ENCODE measurements at regions not wholly inside any gene's neighbourhood (a gene's known extent, or its start where the extent isn't known, plus 50 kb on each side); places are given as distances from the start of the nearest gene placed in this dataset.
"Not testable (repeated sequence)": the region's sequence is repeated elsewhere in the genome, so short reads cannot be mapped to it uniquely, and the experiment has no call there.

DNA sequence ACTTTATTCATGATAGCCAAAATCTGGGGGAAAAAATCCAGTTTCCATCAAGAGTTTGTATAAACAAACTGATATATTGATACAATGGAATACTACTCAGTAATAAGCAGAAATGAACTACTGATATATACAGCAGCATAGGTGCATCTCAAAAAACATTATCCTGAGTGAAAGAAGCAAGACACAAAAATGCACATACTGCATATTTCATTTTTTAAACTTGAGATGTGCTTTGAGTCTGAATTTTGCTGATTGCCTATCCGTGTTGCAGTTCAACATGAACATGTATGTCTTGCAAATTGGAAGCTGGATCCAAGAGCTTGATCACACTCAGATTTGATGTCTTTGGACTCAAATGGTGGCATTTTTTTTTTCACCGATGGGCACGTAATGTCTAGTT lies 132.4 kb downstream of the TSEN15 start:
- no peak for DNase-seq

DNA sequence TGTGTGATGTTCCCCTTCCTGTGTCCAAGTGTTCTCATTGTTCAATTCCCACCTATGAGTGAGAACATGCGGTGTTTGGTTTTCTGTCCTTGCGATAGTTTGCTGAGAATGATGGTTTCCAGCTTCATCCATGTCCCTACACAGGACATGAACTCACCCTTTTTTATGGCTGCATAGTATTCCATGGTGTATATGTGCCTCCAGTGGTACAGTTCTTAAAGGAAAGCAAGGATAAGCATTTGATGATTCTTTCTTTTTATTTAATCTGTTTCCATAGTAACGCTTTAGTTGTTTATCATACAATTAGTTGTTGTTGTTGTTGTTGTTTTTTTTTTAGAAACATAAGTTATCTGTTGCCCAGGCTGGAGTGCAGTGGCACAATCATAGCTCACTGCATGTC lies 133.1 kb downstream of the TSEN15 start:
- not testable (repeated sequence) for DNase-seq

DNA sequence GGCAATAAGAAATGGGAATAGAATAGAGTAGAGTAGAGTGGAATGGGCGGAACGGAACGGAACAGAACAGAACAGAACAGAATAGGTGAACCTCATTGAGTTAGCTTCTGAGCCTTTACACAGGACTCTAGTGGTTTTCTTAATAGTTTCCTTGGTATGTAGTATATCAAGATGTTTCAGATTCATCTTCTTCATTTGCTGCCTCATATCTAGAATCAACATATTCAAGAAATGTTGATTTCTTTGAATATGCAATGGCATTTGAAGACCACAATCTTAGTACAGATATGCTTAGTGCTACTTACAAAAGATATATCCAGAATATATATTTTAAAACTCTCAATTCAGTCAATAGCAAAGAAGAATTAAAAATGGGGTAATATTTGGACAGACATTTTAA lies 133.8 kb downstream of the TSEN15 start:
- DNase-seq = no peak

DNA sequence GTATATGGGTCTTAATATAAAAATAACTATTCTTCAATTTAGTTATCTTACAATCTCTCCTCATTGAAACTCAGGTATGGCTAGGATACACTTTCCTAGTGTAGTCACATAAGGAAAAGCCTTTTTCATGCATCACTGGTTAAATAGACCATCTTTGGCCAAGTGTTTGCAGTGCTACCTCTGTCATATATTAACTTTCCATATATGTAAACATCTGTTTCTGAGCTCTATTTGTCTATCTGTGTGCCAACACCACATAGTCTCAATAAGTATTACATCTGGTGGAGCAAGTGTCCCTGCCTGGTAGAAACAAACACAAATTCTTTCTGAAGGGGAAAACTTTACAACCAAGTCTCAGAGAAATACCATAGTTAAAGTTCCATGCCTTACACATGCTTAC lies 134.6 kb downstream of the TSEN15 start:
- DNase-seq = no peak

DNA sequence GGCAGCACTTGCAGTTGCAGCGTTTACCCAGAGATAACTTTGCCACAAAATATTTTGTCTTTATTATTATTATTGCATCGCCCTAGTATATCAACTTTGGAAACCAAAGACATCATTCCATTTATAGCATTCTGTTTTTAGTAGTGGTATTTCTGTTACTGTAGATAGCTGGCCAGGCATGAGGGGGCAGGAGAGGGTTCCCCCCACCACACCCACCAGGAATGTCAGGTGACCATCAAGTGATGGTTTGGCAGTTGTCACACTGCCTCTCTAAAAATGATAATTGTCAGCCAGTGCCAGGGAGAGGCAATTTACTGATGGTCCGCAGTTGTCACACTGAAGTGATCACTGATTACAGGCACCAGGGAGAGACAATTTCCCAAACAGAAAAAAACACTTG lies 135.6 kb downstream of the TSEN15 start:
- no peak for DNase-seq

DNA sequence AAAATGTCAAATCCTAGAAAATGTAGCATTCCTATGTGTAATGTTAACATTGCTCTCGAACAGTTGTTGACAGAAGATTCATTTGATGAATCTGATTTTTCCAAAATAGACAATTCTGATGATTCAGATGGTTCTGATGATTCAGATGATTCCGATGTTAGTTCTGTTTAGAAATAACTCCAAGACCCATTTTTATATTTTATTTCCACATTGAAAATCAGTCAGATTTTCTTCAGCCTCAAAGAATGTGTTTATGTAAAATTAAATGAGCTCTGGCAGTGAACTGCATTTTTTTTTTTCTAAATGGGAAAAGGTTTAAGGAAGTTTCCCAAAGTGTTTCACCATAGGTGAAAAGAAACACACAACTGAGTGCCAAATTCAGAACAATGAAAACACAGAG lies 136.5 kb downstream of the TSEN15 start:
- DNase-seq = no peak

DNA sequence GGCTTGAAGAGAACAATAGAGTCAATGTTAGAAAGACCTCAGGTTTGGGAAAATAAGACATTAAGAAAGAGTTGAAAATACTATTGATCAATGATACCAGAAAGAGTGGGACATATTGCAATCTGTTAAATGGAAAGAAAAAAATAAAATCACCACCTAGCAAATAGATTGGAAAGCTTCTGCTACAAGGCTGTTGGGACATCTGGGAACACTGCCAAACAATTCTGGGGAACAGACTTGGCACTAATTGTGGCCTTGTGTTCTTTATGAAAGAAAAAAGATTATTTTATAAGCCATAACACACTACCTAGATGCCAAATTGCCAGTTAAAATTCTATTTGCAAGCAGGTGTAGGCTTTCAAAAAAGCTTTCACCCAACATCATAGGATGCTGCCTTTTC lies 137.8 kb downstream of the TSEN15 start:
- no peak for DNase-seq

DNA sequence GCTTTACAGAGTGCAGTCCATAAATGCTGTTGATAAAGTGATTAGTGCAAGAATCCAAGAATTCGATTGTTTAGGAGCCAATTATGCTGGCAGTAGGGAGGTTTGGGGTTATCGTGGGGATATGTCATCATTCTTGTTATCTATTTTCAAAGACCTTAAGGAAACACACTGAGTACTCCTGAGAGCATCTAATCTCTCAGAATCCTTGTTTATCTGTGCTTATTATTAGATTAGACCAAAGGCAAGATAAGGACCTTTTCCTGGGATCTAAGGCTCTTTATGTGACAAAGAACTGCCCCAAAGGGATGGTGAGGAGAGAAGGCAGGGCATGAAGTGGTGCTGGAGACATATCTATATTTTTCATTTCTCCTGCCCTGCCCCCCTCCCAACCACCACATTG lies 139.1 kb downstream of the TSEN15 start:
- no peak for DNase-seq

DNA sequence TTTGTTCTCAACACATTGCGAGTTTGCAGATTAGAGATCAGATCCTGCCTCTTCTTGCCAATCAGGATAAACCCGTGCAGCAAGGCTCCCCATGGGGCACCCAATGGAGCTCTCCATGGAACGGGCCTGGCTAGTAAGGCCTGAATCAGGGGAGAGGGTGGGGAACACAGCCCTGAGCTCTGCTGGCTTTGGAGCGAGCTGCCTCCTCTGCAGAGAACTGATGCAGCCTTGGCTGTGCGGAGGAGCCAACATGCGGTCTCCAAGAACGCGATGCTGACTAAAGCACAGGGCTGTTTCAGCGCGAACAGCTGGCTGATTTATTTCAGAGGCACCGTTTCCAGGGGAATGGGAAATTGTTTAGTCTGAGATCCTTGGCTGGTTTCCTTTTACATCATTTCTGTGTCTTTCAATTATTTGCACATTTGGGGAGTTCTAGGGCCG lies 139.7 kb downstream of the TSEN15 start:
- no peak for DNase-seq

DNA sequence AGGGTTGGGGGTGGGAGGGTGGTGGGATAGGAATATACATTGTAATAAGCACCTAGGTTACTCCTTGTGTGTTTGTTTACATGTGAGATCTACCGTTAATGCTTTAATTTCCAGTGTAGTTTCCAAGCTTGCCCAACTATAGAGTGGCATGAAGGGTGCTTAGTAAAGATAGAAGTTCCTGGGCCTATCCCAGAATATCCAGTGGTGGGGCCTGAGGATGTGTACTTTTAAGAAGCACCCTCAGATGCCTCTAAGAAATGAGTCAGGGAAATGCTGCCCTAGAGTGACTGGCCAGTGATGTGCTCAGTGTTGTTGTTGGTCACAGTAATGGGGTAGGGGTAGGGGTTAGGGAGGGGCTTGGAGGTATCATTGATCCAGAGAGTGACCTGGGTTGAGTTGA lies 141.3 kb downstream of the TSEN15 start:
- DNase-seq = no peak

DNA sequence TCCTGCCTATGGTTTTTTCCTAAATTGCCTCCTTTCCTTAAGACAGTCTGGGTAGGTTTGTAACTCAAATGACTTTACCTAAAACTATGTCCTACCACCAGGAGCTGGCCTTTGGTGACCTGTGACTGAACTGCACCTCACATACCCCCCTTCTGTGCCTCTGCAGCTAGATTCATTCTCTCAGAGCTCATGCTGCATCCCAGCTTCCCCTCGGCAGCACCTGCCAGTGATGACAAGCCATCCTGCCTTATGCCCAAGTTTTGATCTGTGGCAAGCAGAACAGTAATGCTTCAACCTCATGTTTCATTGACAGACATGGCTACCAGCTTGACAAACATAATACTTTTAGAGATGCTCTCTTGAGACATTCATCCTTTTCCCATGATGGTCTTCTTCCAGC lies 141.9 kb downstream of the TSEN15 start:
- DNase-seq = no peak

DNA sequence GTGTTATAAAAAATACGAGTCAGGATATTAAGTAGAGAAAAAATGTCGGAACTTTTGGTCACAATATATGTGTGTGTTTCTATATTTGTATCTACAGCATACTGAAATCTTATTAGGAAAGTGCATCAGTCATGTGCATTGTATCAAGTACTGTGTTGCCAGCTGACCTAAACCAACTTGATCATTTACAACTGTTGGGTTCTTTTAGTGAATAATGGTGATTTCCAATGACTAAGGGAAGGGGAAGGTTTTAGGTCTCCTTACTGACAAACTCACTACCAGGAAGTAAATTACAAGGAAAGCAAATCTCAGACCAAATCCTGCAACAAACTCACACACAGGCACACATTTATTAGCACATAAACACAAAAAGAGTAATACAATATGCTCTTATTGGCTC lies 142.7 kb downstream of the TSEN15 start:
- DNase-seq = peak in 2 of 4 experiments; percentile 5 to 12

DNA sequence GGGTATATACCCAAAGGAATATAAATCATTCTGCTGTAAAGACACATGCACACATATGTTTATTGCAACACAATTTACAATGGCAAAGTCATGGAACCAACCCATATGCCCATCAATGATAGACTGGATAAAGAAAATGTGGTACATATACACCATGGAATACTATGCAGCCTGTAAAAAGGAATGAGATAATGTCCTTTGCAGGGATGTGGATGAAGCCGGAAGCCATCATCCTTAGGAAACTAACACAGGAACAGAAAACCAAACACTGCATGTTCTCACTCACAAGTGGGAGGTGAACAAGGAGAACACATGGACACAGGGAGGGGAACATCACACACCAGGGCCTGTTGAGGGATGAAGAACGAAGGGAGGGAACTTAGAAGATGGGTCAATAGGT lies 144.2 kb downstream of the TSEN15 start:
- not testable (repeated sequence) for DNase-seq

DNA sequence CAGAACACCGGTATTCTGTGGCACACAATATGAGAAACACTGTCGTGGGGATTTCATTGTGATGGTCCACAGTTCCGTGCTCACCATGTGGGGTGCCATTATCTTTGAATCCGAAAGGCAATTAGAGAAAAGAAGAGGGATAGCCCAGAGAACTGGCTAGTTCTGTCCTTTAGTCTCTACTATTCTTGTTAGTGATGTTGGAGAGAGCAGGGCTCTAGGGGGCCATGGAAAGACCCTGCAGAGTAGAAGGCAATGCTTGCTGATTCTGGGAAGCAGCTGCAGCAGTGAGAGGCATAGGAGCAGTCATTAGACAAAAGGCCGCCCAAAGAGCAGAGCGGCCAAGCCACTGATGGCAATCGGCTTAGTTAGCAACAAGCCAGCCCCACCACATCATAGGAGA lies 146.3 kb downstream of the TSEN15 start:
- DNase-seq = no peak

DNA sequence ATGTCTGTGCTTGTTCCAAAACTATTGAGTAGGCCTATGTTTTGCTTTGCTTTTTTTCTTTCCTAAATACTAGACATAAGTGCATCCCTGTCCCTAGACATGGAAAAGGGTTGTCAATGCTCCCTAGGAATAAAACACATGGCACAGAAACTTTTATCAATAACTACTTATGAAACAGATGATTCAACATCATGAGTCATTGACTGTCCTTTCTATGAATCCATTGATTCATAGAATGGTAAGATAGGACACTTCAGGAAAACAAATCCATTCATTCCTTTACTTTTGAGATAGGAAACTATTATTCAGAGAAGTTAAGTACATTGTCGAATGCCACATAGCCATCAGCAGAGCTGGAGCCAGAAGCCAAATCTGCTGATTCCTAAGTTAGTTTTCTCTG lies 147.5 kb downstream of the TSEN15 start:
- no peak for DNase-seq

DNA sequence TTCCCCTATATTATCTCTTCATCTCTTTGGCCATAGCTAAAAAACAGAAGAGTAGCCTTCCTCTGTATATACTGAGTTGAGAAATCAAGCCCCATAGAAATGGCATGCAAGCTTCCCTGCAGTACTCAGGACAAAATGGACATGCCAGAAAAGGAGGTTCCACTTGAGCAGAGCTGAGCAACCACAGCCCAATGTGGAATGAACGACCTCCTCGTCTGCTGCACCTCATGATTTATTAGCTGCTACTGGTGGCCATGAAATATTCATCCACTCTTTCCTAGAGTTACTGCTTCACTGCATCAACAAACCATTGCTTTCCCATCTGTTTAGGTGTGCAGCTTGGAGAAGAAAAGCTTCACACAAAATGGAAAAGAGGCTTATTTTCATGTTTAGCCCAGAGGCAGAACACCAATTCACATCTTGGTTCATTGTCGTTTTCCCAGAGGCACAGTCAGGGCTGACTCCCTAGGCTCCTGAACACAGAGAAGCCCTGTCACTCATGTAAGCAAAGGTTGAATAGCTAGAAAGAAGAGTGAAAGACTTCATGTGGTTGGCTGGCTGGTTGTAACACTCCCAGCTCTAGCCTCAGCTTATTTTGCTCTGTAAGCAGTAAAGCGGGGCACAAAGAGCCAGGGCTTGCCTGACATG lies 148.0 kb downstream of the TSEN15 start:
- no peak for DNase-seq

DNA sequence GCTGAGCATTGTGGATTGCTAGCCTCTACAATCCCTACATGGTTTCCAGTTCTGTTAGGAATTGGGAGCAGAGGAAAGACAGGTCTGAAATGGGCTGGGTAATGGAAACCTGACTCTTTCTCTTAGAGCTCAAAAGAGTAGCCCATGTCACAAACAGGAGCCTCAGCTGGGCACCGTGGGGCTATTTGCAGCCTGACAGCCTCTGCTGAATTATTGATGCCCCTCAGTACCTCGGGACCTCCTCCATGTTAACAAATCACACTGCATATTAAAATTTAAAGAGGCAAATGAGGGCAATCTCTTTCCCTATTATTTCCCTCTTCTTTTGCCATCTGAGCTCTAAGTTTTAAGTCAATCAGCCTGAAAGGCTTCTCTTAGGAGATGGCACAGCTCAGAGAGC lies 157.1 kb downstream of the TSEN15 start:
- DNase-seq = no peak

DNA sequence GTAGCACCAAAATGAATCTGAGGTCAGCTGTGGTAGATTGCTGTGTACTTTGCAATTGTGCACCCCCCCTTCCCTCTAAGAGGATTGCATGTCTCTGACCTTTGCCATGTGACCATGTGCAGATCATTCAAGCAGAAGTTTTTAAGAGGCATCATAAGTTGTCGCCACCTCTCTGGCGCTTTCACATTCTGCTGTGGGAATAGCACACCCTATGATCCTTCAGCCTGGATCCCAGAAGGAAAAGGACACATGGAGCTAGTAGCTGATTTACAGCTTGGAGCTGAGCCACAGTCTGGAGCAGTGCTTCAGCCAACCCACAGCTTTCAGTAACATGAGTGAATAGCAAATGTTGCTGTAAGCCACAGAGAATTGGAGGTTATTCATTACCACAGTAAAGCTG lies 158.5 kb downstream of the TSEN15 start:
- peak; percentile 14 to 52 (median 43) for DNase-seq

DNA sequence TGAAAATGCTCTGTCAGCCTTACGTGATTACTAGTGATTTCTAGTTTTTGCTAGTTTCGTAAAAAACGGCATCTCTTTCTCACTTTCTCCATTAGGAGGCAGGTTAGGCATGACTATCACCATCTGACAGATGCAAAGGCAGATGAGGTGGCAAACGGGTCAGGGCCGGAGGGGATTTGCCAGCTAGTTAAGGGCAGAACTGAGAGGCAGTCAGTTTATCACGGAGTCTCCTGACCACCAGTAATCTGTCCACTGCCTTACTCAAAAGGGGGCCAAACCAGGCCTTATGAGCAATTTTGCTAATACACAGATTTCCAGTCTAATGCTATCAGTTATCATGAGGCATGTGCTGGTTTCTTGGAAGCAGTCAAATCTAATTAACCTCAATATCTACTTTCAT lies 159.3 kb downstream of the TSEN15 start:
- no peak for DNase-seq

DNA sequence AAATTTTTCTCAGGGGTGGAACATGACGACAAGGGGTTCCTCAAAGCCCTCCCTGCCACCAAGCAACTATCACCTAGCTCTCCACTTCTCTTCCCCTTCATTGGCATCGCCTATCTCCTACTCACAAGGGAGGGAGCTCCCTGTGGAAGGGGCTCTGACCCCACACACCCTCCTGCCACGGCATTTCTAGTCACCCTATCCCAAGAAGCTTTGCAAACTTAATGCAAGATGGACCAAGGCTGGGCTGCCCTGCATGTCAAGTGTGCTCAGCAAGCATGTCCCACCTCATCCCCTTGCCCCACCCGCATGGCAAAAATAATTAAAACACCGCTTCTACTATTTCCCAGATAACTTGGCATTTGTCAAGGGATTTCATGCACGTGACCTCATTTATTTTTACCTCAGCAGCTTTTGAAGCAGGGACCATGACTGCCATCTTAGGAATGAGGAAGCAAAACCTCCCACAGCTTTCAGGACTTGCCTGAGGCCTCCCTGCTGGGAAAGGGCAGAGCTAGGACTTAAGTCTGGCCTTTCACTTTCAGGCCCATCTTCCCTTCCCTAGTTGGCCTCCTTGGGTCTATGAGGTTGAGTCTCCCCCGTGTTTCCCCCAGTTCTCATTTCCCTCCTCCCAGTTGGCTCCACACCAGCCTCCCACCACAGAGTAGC lies 161.3 kb downstream of the TSEN15 start:
- peak; percentile 66 to 87 (median 84) for DNase-seq

DNA sequence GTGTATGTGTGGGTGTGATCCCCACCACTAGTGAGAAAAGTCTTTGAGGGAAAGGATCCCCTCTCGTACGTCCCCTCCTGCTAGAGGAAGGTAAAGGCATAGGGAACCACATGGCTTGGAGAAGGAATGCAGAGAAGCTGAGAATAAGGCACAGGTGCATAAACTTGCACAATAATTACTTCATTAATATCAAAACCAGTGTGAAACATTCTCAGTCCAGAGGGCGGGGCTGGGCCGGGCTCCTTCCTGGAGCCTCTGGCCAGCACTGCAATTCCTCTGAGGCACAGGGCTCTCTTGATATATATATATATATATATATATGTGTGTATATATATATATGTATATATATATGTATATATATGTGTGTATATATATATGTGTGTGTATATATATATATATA lies 162.6 kb downstream of the TSEN15 start:
- DNase-seq = no peak

DNA sequence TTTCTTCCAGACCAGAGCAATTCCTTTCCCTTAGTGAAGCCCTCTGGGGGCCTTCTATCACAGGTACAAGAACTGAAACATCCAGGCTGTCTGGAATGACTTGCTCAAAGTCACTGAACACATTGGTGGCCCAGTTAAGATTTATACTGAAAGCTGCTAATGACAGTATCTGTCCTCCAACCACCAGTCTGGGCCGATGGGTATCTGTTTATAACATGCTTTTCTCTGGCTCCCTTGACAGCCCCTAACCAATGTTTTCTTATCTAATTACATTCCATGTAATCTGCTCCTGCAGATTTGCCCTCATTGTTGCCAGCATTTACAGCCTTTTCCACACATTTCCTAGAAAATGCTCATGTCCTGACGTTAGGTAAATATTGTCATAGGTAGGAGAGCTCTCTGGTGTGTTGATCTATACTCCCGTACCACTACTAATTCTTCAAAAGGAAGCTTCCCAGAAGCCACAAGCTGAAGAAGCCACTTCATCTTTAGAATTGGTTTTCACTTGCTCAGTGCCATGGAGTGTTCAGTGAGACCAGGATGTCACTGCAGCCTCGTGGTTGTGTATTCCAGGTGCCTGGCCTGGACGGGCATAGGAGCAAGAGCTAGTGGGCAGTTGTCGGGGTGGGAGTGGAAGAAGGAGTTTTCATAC lies 163.9 kb downstream of the TSEN15 start:
- DNase-seq = no peak

DNA sequence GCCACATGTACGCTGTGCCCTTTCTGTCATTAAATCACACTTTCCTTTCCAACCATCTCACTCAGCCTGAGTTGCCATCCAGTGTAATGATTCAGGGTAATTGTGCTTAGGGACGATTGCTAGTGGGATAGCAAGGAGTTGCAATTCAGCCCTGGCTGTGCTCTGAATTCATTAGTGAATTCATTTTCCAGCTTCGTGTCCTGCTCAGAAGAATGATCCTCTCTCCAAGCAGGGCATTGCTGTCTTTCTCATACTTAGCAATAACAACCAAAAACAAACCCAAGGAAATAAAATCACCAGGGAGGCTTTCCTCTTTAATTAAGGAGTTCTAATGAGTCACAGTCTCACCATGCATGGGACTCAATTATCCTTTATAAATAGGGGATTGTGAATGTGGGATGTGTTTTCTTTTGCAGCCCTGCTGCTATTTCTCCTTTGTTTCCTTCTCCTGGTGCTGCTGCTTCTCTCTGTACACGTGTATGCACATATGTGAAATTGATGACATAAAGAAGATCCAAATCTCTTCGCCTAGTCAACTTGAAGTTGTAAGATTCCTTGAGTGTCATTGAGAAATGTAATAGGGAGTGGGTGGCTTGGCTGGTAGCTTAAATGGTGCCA lies 167.0 kb downstream of the TSEN15 start:
- DNase-seq = no peak

DNA sequence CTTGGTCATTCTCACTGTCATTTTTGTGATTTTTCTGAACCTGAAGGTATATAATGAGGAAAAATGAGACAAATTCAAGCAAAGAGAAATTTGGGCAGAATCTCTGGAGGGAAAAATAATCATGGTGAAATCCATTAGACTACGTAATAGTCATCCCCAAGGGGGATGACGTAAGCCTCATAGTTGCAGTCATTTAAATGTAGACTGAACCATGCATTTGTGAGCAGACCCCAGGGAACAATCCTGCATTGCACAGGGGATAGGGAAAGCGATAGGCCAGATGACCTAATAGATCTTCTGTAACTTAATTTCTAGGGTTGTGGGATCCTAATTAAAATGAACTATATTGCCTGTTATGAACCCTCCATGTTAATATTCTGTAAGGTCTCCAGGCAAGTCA lies 167.4 kb upstream of the C1orf21 start:
- no peak for DNase-seq

All from suppressor macrophage (primary cell).